Endothelial cell of umbilical vein (primary cell): ENCODE measurements at regions not wholly inside any gene's neighbourhood (a gene's known extent, or its start where the extent isn't known, plus 50 kb on each side); places are given as distances from the start of the nearest gene placed in this dataset.

ENCODE experiments used
- EZH2 ChIP-seq: IDR thresholded peaks from 2 replicates; pipeline ENCODE4 v1.6.1; 2012; ENCODE audit warnings: borderline replicate concordance, low read depth, mild to moderate bottlenecking, moderate library complexity, low read length, inconsistent platforms; ENCODE audit not compliant: severe bottlenecking
- FOS ChIP-seq: IDR thresholded peaks from 2 replicates; pipeline ENCODE4 v1.6.1; 2011; ENCODE audit warnings: mild to moderate bottlenecking, low read length, moderate library complexity, borderline replicate concordance; ENCODE audit not compliant: insufficient read depth
- GATA2 ChIP-seq: IDR thresholded peaks from 2 replicates; pipeline ENCODE4 v1.7.0; 2011; ENCODE audit warnings: low read depth, mild to moderate bottlenecking, moderate library complexity, mixed read lengths, low read length; ENCODE audit not compliant: insufficient read length, insufficient read depth
- JUN ChIP-seq: IDR thresholded peaks from 2 replicates; pipeline ENCODE4 v1.6.1; 2011; ENCODE audit warnings: borderline replicate concordance, low read depth; ENCODE audit not compliant: insufficient read length, insufficient read depth
- MYC ChIP-seq: IDR thresholded peaks from one replicate; pipeline ENCODE4 v1.6.1; 2011; ENCODE audit warnings: mild to moderate bottlenecking, low read depth, low read length
- POLR2A ChIP-seq: IDR thresholded peaks from 2 replicates; pipeline ENCODE4 v1.6.1; 2012; ENCODE audit warnings: low read depth, mild to moderate bottlenecking, control low read depth, low read length
- POLR2AphosphoS5 ChIP-seq: IDR thresholded peaks from 2 replicates; pipeline ENCODE4 v1.6.1; 2012; ENCODE audit warnings: low read depth, mild to moderate bottlenecking, control low read depth, low read length, moderate library complexity; ENCODE audit not compliant: insufficient read depth
- TF ChIP-seq, protein P1 (sequence below), 2 donors: IDR thresholded peaks; 1 replicate in 1 of 2; 2 replicates in 1 of 2; pipeline ENCODE4 v1.5.1; 2011; ENCODE audit warnings: low read length in 2 of 2, mild to moderate bottlenecking in 2 of 2, moderate library complexity in 2 of 2, control low read depth in 1 of 2, inconsistent platforms in 1 of 2, low read depth in 1 of 2; ENCODE audit not compliant: insufficient read depth in 1 of 2; ENCODE audit errors: extremely low read depth in 1 of 2
- TF ChIP-seq, protein P2 (sequence below): IDR thresholded peaks from 2 replicates; pipeline ENCODE4 v1.6.1; 2011; ENCODE audit not compliant: insufficient read depth, insufficient read length

DNA sequence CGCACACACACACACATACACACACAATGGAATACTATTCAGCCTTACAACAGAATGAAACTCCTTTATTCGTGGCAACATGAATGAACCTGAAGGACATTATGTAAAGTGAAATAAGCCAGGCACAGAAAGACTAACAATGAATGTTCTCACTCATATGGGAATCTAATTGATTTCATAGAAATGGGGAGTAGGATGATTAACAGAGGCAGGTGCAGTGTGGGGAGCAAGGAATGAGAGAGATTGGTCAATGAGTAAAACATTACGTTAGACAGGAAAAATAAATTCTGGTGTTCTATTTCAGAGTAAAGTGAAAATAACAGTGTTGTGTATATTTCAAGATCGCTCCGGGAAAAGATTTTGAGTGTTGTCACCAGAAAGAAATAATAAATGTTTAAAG, 694.5 kb downstream of the NXPH1 start:
- no peak for TF ChIP-seq POLR2A
- TF ChIP-seq, protein P1, sequence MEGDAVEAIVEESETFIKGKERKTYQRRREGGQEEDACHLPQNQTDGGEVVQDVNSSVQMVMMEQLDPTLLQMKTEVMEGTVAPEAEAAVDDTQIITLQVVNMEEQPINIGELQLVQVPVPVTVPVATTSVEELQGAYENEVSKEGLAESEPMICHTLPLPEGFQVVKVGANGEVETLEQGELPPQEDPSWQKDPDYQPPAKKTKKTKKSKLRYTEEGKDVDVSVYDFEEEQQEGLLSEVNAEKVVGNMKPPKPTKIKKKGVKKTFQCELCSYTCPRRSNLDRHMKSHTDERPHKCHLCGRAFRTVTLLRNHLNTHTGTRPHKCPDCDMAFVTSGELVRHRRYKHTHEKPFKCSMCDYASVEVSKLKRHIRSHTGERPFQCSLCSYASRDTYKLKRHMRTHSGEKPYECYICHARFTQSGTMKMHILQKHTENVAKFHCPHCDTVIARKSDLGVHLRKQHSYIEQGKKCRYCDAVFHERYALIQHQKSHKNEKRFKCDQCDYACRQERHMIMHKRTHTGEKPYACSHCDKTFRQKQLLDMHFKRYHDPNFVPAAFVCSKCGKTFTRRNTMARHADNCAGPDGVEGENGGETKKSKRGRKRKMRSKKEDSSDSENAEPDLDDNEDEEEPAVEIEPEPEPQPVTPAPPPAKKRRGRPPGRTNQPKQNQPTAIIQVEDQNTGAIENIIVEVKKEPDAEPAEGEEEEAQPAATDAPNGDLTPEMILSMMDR (IDR thresholded peaks at IDR 0.05; ENCODE audit: extremely low read depth in 1 of 2, insufficient read depth in 1 of 2, low read depth in 1 of 2, low read length in 2 of 2), result no peak
- TF ChIP-seq EZH2, result no peak
- TF ChIP-seq POLR2AphosphoS5, result no peak
- no peak for TF ChIP-seq MYC
- TF ChIP-seq, protein P2, sequence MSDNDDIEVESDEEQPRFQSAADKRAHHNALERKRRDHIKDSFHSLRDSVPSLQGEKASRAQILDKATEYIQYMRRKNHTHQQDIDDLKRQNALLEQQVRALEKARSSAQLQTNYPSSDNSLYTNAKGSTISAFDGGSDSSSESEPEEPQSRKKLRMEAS, result no peak
- TF ChIP-seq JUN, result no peak
- no peak for TF ChIP-seq GATA2
- no peak for TF ChIP-seq FOS
